GM06990 (cell line): ENCODE measurements at regions not wholly inside any gene's neighbourhood (a gene's known extent, or its start where the extent isn't known, plus 50 kb on each side); places are given as distances from the start of the nearest gene placed in this dataset.

ENCODE experiments used
- DNase-seq: peaks from one replicate; pipeline ENCODE4 v3.0.0-alpha.2; 2011; ENCODE audit not compliant: insufficient read length; ENCODE audit errors: extremely low read depth
- H3K27me3 ChIP-seq: replicated peaks from 2 replicates; pipeline ENCODE4 v1.6.0; 2011; ENCODE audit warnings: low read length; ENCODE audit not compliant: control insufficient read depth, insufficient read depth
- H3K36me3 ChIP-seq: 2 replicates; pipeline ENCODE4 v1.5.1; 2011; ENCODE audit warnings: low read length; ENCODE audit not compliant: control insufficient read depth, insufficient read depth
- H3K4me3 ChIP-seq: replicated peaks from 2 replicates; pipeline ENCODE4 v1.5.1; 2011; ENCODE audit warnings: low read depth, mild to moderate bottlenecking, control low read depth, low read length
- CTCF ChIP-seq: IDR thresholded peaks from 2 replicates; pipeline ENCODE4 v1.5.1; 2011; ENCODE audit warnings: low read length, control low read depth, mild to moderate bottlenecking, inconsistent platforms; ENCODE audit not compliant: insufficient read depth, poor library complexity, severe bottlenecking

- Histone ChIP-seq H3K4me3 (no peak overlapping the region), H3K36me3 (no peaks in the 10 kb centered on the region), H3K27me3 (no peaks in the 10 kb centered on the region)
- no peak for DNase-seq
- no peak for TF ChIP-seq CTCF
These were observed 138.8 kb downstream of the TRIB2 start for GRCh38 chr2:12855508-12855907.

GRCh38 chr2:12856934-12857601 is 140.3 kb downstream of the TRIB2 start:
- Histone ChIP-seq H3K4me3 (no peak overlapping the region), H3K36me3 (no peaks in the 10 kb centered on the region), H3K27me3 (no peaks in the 10 kb centered on the region)
- DNase-seq = peak; percentile 13
- no peak for TF ChIP-seq CTCF

- Histone ChIP-seq H3K36me3 (no peaks in the 10 kb centered on the region), H3K4me3 (no peak overlapping the region), H3K27me3 (no peaks in the 10 kb centered on the region)
- DNase-seq = no peak
- no peak for TF ChIP-seq CTCF
These were observed 141.2 kb downstream of the TRIB2 start for GRCh38 chr2:12857891-12858290.

- no peak for TF ChIP-seq CTCF
- DNase-seq = no peak
These were observed 142.1 kb downstream of the TRIB2 start for GRCh38 chr2:12858786-12859185.

GRCh38 chr2:12861344-12861930 is 144.7 kb downstream of the TRIB2 start:
- no peaks in the 10 kb centered on the region for H3K36me3 ChIP-seq
- no peak overlapping the region for H3K4me3 ChIP-seq
- no peaks in the 10 kb centered on the region for H3K27me3 ChIP-seq
- no peak for TF ChIP-seq CTCF
- no peak for DNase-seq

More at GRCh38 chr2:12858786-12859185, 142.1 kb downstream of the TRIB2 start:
- H3K27me3 ChIP-seq = no peaks in the 10 kb centered on the region
- H3K4me3 ChIP-seq = no peak overlapping the region
- H3K36me3 ChIP-seq = no peaks in the 10 kb centered on the region
